ENCODE measurements at regions not wholly inside any gene's neighbourhood (a gene's known extent, or its start where the extent isn't known, plus 50 kb on each side); places are given as distances from the start of the nearest gene placed in this dataset.

DNA sequence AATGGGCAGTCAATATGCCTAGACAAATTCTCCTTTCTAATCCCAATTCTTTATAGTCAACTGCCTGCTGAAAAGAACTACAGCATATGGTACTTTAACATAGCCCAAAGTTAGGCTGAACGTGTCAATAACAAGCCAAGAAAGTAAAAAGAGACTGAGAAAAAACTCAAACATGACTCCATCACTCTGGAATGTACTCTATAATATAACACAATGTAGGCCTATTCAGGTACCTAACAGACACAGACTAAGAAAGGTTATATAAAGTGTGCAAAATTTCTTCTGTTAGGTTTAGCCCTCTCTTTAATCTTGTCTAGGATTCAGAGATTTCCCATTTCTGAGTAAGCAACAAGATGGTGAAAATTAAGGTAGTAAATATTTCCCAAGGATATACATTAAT, 209.7 kb upstream of the PRR16 start:
- FAIRE-seq (no peak), DNase-seq (ENCODE audit: low read depth in 1 of 2, low spot score in 1 of 2) (no peak), ATAC-seq (no peak)
- Histone ChIP-seq H3K27ac (no peak overlapping the region), H3K9me3 (no peaks in the 10 kb centered on the region), H3K4me1 (no peaks in the 10 kb centered on the region), H3K4me3 (no peak overlapping the region), H3K4me2 (no peak overlapping the region)
- ChIA-PET POLR2A (no interaction called here), CTCF (no interaction called here)
- TF ChIP-seq TFCP2L1 (CRISPR knock-in tag; IDR thresholded peaks at IDR 0.05) (no peak), HEYL (CRISPR knock-in tag; IDR thresholded peaks at IDR 0.05) (no peak), RFX5 (IDR thresholded peaks at IDR 0.05) (no peak), EHF (CRISPR knock-in tag; IDR thresholded peaks at IDR 0.05) (no peak), CHD4 (IDR thresholded peaks at IDR 0.05; ENCODE audit: borderline replicate concordance) (no peak), EHMT2 (IDR thresholded peaks at IDR 0.05; ENCODE audit: low read depth) (no peak), ZC3H11A (IDR thresholded peaks at IDR 0.05) (no peak), NR3C1 (IDR thresholded peaks at IDR 0.05) (no peak), KDM5A (IDR thresholded peaks at IDR 0.05) (no peak), ZFP36 (IDR thresholded peaks at IDR 0.05; ENCODE audit: borderline replicate concordance, partially characterized antibody) (no peak), BCL3 (IDR thresholded peaks at IDR 0.05) (no peak), NPAS2 (CRISPR knock-in tag; IDR thresholded peaks at IDR 0.05; ENCODE audit: borderline replicate concordance) (no peak), RNF2 (IDR thresholded peaks at IDR 0.05; ENCODE audit: borderline replicate concordance, low read depth) (no peak), KDM1A (IDR thresholded peaks at IDR 0.05; ENCODE audit: low read depth) (no peak), CBX2 (IDR thresholded peaks at IDR 0.05; ENCODE audit: borderline replicate concordance, low read depth) (no peak), CEBPB (IDR thresholded peaks at IDR 0.05) (no peak)
- TF ChIP-seq, protein P1, sequence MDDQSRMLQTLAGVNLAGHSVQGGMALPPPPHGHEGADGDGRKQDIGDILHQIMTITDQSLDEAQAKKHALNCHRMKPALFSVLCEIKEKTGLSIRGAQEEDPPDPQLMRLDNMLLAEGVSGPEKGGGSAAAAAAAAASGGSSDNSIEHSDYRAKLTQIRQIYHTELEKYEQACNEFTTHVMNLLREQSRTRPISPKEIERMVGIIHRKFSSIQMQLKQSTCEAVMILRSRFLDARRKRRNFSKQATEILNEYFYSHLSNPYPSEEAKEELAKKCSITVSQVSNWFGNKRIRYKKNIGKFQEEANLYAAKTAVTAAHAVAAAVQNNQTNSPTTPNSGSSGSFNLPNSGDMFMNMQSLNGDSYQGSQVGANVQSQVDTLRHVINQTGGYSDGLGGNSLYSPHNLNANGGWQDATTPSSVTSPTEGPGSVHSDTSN (IDR thresholded peaks at IDR 0.05) = no peak
- TF ChIP-seq, protein P2, sequence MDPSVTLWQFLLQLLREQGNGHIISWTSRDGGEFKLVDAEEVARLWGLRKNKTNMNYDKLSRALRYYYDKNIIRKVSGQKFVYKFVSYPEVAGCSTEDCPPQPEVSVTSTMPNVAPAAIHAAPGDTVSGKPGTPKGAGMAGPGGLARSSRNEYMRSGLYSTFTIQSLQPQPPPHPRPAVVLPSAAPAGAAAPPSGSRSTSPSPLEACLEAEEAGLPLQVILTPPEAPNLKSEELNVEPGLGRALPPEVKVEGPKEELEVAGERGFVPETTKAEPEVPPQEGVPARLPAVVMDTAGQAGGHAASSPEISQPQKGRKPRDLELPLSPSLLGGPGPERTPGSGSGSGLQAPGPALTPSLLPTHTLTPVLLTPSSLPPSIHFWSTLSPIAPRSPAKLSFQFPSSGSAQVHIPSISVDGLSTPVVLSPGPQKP (IDR thresholded peaks at IDR 0.05; ENCODE audit: low read depth, low read length) = no peak
- WGBS (ENCODE audit: missing lambda C conversion rate) = 7% methylated on average over 1 of the region's 1 CpG

DNA sequence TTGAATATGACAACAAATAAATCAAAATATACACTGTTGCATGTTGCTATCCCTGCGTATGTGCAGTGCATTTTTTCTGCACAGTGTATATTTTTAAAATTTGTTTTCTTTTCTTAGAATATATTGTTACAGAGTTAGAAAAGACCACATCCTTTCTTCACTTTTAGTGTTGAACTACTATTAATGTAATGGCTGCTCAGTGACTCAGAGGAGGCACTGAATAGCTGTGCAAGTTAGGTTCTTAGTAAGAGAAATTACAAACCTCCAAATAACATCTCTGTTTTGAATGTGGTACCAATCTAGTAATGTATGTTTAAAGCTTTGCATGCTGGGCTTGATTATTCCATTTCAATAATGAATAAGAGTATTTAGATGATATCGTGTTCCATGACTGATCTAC, 208.9 kb upstream of the PRR16 start:
- FAIRE-seq (no peak), DNase-seq (ENCODE audit: low read depth in 1 of 2, low spot score in 1 of 2) (no peak), ATAC-seq (no peak)
- Histone ChIP-seq H3K27ac (no peak overlapping the region), H3K4me2 (no peak overlapping the region), H3K4me1 (no peaks in the 10 kb centered on the region), H3K4me3 (no peak overlapping the region), H3K9me3 (no peaks in the 10 kb centered on the region)
- CTCF ChIA-PET = no interaction called here
- TF ChIP-seq TFCP2L1 (CRISPR knock-in tag; IDR thresholded peaks at IDR 0.05) (no peak), POLR2A (IDR thresholded peaks at IDR 0.05; ENCODE audit: low read length) (no peak), FOXS1 (CRISPR knock-in tag; IDR thresholded peaks at IDR 0.05) (no peak), SREBF2 (IDR thresholded peaks at IDR 0.05) (no peak), KDM1A (IDR thresholded peaks at IDR 0.05; ENCODE audit: low read depth) (no peak), ZC3H11A (IDR thresholded peaks at IDR 0.05) (no peak), JUNB (IDR thresholded peaks at IDR 0.05) (no peak), RARB (CRISPR knock-in tag; IDR thresholded peaks at IDR 0.05) (no peak), RAD21 (conservative IDR thresholded peaks at IDR 0.05 in 1 of 2, IDR thresholded peaks at IDR 0.05 in 1 of 2) (no peak)
- 43% methylated on average over 2 of the region's 2 CpGs for WGBS (ENCODE audit: missing lambda C conversion rate)
- POLR2A ChIA-PET = no interaction called here

- FAIRE-seq (no peak), DNase-seq (ENCODE audit: low read depth in 1 of 2, low spot score in 1 of 2) (no peak), ATAC-seq (no peak)
- Histone ChIP-seq H3K9me3 (no peaks in the 10 kb centered on the region), H3K4me1 (no peaks in the 10 kb centered on the region), H3K4me3 (no peak overlapping the region), H3K4me2 (no peak overlapping the region), H3K27ac (no peak overlapping the region)
- 0% methylated on average over 1 of the region's 1 CpG for whole genome bisulfite sequencing (ENCODE audit: missing lambda C conversion rate)
- ChIA-PET POLR2A (no interaction called here), CTCF (no interaction called here)
- TF ChIP-seq MAFK (IDR thresholded peaks at IDR 0.05; ENCODE audit: partially characterized antibody) = no peak
- no peak for TF ChIP-seq ZSCAN20 (CRISPR knock-in tag; IDR thresholded peaks at IDR 0.05)
- TF ChIP-seq BCL3 (IDR thresholded peaks at IDR 0.05) = no peak
- TF ChIP-seq POLR2AphosphoS2 (conservative IDR thresholded peaks at IDR 0.05; ENCODE audit: low read length) = no peak
- TF ChIP-seq HOXB13 (CRISPR knock-in tag; IDR thresholded peaks at IDR 0.05; ENCODE audit: low read depth) = no peak
- TF ChIP-seq GATA3 (IDR thresholded peaks at IDR 0.05; ENCODE audit: borderline replicate concordance) = no peak
- no peak for TF ChIP-seq CEBPB (IDR thresholded peaks at IDR 0.05)
Measured at GRCh38 chr5:120256376-120256775, 207.7 kb upstream of the PRR16 start.

Data from A549 (cell line).